SK-N-SH (cell line): ENCODE measurements at regions not wholly inside any gene's neighbourhood (a gene's known extent, or its start where the extent isn't known, plus 50 kb on each side); places are given as distances from the start of the nearest gene placed in this dataset.

ENCODE experiments used
- CTCF ChIA-PET: fragments of 300-600, 350-600 bp; formaldehyde crosslinking; extraction: SDS; loops from one replicate; lab custom pipeline; 2021; lab: Yijun Ruan, JAX
- POLR2A ChIA-PET: fragments of 350-600 bp; sonication (Branson Sonifier 250); formaldehyde crosslinking; extraction: SDS; loops from one replicate; lab custom pipeline; 2020; ENCODE audit warnings: antibody characterized with exemption, inconsistent platforms; lab: Yijun Ruan, JAX
- DNase-seq: peaks from one replicate; pipeline ENCODE4 v3.0.0; 2012
- H2AFZ ChIP-seq: fragments of 200-600 bp; sonication (generic); 2 replicates; pipeline ENCODE4 v1.8.1; 2016; ENCODE audit warnings: antibody characterized with exemption, mild to moderate bottlenecking, low read depth
- H3F3A ChIP-seq: fragments of 200-600 bp; sonication (generic); replicated peaks from 2 replicates; pipeline ENCODE3; 2016; ENCODE audit warnings: antibody characterized with exemption, mild to moderate bottlenecking; ENCODE audit not compliant: insufficient read depth
- H3K27ac ChIP-seq, 2 experiments: fragments of 200-500 bp in 1 of 2; fragments of 200-600 bp in 1 of 2; sonication (Bioruptor generic) in 1 of 2; sonication (generic), shearing (Covaris generic) in 1 of 2; 2 replicates each; pipeline versions ENCODE4 v1.5.1 to v1.6.1; 2014 to 2016; ENCODE audit warnings: low read depth in 2 of 2, inconsistent platforms in 1 of 2, low read length in 1 of 2, mild to moderate bottlenecking in 1 of 2, mixed read lengths in 1 of 2
- H3K27me3 ChIP-seq: fragments of 200-600 bp; sonication (generic), shearing (Covaris generic); 2 replicates; pipeline ENCODE4 v1.6.1; 2016; ENCODE audit warnings: mixed run types; ENCODE audit not compliant: insufficient read depth
- H3K36me3 ChIP-seq, 2 experiments: fragments of 200-500 bp in 1 of 2; fragments of 200-600 bp in 1 of 2; sonication (Bioruptor generic) in 1 of 2; sonication (generic) in 1 of 2; replicated peaks in 1 of 2; 2 replicates each; pipeline versions ENCODE3 to v1.5.1; 2014 to 2016; ENCODE audit warnings: low read length in 1 of 2, mild to moderate bottlenecking in 1 of 2; ENCODE audit not compliant: insufficient read depth in 2 of 2, control insufficient read depth in 1 of 2
- H3K4me1 ChIP-seq, 2 experiments: fragments of 200-500 bp in 1 of 2; fragments of 200-600 bp in 1 of 2; sonication (Bioruptor generic) in 1 of 2; sonication (generic), shearing (Covaris generic) in 1 of 2; 2 replicates each; pipeline versions ENCODE4 v1.5.1 to v1.6.1; 2014 to 2016; ENCODE audit warnings: low read depth in 1 of 2, low read length in 1 of 2, mixed run types in 1 of 2; ENCODE audit not compliant: insufficient read depth in 2 of 2, control insufficient read depth in 1 of 2
- H3K4me2 ChIP-seq: fragments of 200-600 bp; sonication (generic), shearing (Covaris generic); 2 replicates; pipeline ENCODE4 v1.6.1; 2017; ENCODE audit warnings: mixed run types
- H3K4me3 ChIP-seq, 2 experiments: fragments of 200-500 bp in 1 of 2; fragments of 200-600 bp in 1 of 2; sonication (Bioruptor generic) in 1 of 2; sonication (generic), shearing (Covaris generic) in 1 of 2; 2 replicates each; pipeline versions ENCODE4 v1.5.1 to v1.8.1; 2014 to 2016; ENCODE audit warnings: low read depth in 2 of 2, inconsistent platforms in 1 of 2, low read length in 1 of 2, mild to moderate bottlenecking in 1 of 2, mixed read lengths in 1 of 2, moderate library complexity in 1 of 2
- H3K79me2 ChIP-seq: fragments of 200-600 bp; sonication (generic); 2 replicates; pipeline ENCODE4 v1.8.1; 2017; ENCODE audit warnings: mild to moderate bottlenecking; ENCODE audit not compliant: insufficient read depth
- H3K9ac ChIP-seq: fragments of 200-600 bp; sonication (generic); 2 replicates; pipeline ENCODE4 v1.6.1; 2017; ENCODE audit warnings: mixed run types
- H3K9me2 ChIP-seq: fragments of 200-600 bp; sonication (generic); 2 replicates; pipeline ENCODE4 v1.6.1; 2017; ENCODE audit warnings: mixed run types
- H3K9me3 ChIP-seq: fragments of 200-600 bp; sonication (generic); 2 replicates; pipeline ENCODE4 v1.6.1; 2017; ENCODE audit warnings: mixed run types, mild to moderate bottlenecking, moderate library complexity
- H4K20me1 ChIP-seq: fragments of 200-600 bp; sonication (generic); 2 replicates; pipeline ENCODE4 v1.6.1; 2017; ENCODE audit warnings: mild to moderate bottlenecking, mixed run types; ENCODE audit not compliant: insufficient read depth
- CHD2 ChIP-seq: fragments of 150-350 bp; IDR thresholded peaks from 2 replicates; pipeline ENCODE4 v1.6.1; 2018; ENCODE audit warnings: low read length; ENCODE audit not compliant: partially characterized antibody
- CTCF ChIP-seq: fragments of 200-600 bp; sonication (generic); IDR thresholded peaks from 2 replicates; pipeline ENCODE4 v1.6.1; 2017; ENCODE audit warnings: antibody characterized with exemption, mild to moderate bottlenecking, moderate library complexity
- ELF1 ChIP-seq: IDR thresholded peaks from 2 replicates; pipeline ENCODE4 v1.4.0; 2012
- FOXJ3 ChIP-seq: sonication (generic); formaldehyde crosslinking; IDR thresholded peaks from 2 replicates; pipeline ENCODE4 v1.5.1; 2020; ENCODE audit warnings: mild to moderate bottlenecking, missing genetic modification reagents
- GABPA ChIP-seq: IDR thresholded peaks from 2 replicates; pipeline ENCODE4 v1.4.0; 2012; ENCODE audit warnings: low read depth, mild to moderate bottlenecking
- JUND ChIP-seq: IDR thresholded peaks from 2 replicates; pipeline ENCODE4 v1.4.0; 2012
- MEF2A ChIP-seq: IDR thresholded peaks from 2 replicates; pipeline ENCODE4 v1.4.0; 2012; ENCODE audit warnings: low read depth, borderline replicate concordance
- NFIC ChIP-seq: IDR thresholded peaks from 2 replicates; pipeline ENCODE4 v1.4.0; 2012; ENCODE audit warnings: borderline replicate concordance
- NRF1 ChIP-seq: IDR thresholded peaks from 2 replicates; pipeline ENCODE4 v1.6.1; 2012; ENCODE audit warnings: low read depth, mild to moderate bottlenecking, low read length
- PBX3 ChIP-seq: IDR thresholded peaks from 2 replicates; pipeline ENCODE4; 2012
- POLR2AphosphoS5 ChIP-seq: IDR thresholded peaks from 2 replicates; pipeline ENCODE4 v1.6.1; 2012; ENCODE audit warnings: low read depth, low read length
- RAD21 ChIP-seq: IDR thresholded peaks from 2 replicates; pipeline ENCODE4 v1.6.1; 2012; ENCODE audit warnings: mild to moderate bottlenecking, low read length
- RCOR1 ChIP-seq: fragments of 150-350 bp; IDR thresholded peaks from 2 replicates; pipeline ENCODE4 v1.6.1; 2017; ENCODE audit warnings: antibody characterized with exemption, low read length
- REST ChIP-seq: IDR thresholded peaks from 2 replicates; pipeline ENCODE4 v1.6.1; 2012; ENCODE audit warnings: mild to moderate bottlenecking, low read depth, low read length, moderate library complexity
- SMC3 ChIP-seq: IDR thresholded peaks from 2 replicates; pipeline ENCODE4 v1.6.1; 2012; ENCODE audit warnings: low read depth, low read length, improper control_type of control experiment
- TAF1 ChIP-seq: IDR thresholded peaks from 2 replicates; pipeline ENCODE4 v1.6.1; 2012; ENCODE audit warnings: low read depth, mild to moderate bottlenecking, low read length, moderate library complexity, borderline replicate concordance
- TCF12 ChIP-seq: IDR thresholded peaks from 2 replicates; pipeline ENCODE4 v1.4.0; 2012
- USF1 ChIP-seq: IDR thresholded peaks from 2 replicates; pipeline ENCODE4 v1.4.0; 2012; ENCODE audit warnings: low read depth, borderline replicate concordance
- ZBTB33 ChIP-seq: IDR thresholded peaks from 2 replicates; pipeline ENCODE4 v1.4.0; 2012; ENCODE audit warnings: low read depth, borderline replicate concordance
- WGBS: methylation state at CpG from one replicate; pipeline ENCODE4 v1.1.6; 2017; ENCODE audit warnings: low lambda C conversion rate; 5-methylcytosine and 5-hydroxymethylcytosine counted together

GRCh38 chr10:53233749-53234148 lies 461.2 kb upstream of the MBL2 start:
- Histone ChIP-seq H3K36me3 (no peaks in the 10 kb centered on the region), H3K9me2 (no peaks in the 10 kb centered on the region), H3K9me3 (no peaks in the 10 kb centered on the region; the same call in 1 of the 2 replicates), H3K27me3 (no peaks in the 10 kb centered on the region), H3K4me1 (no peaks in the 10 kb centered on the region), H3K79me2 (no peaks in the 10 kb centered on the region), H3K9ac (no peak overlapping the region), H4K20me1 (no peaks in the 10 kb centered on the region), H3K4me2 (no peak overlapping the region), H3K27ac (no peak overlapping the region), H2AFZ (no peak overlapping the region), H3K4me3 (no peak overlapping the region), H3F3A (no peaks in the 10 kb centered on the region)
- POLR2A ChIA-PET, result no interaction called here
- DNase-seq, result no peak
- TF ChIP-seq REST (no peak), ZBTB33 (no peak), FOXJ3 (CRISPR knock-in tag) (no peak), TCF12 (no peak), TAF1 (no peak), GABPA (no peak), ELF1 (no peak), USF1 (no peak), SMC3 (no peak), POLR2AphosphoS5 (no peak), CTCF (no peak), MEF2A (no peak), CHD2 (no peak), RAD21 (no peak), NFIC (no peak), JUND (no peak), RCOR1 (no peak), PBX3 (no peak), NRF1 (no peak)
- CTCF ChIA-PET, result no interaction called here
- WGBS, result 27% methylated on average over 1 of the region's 1 CpG
